CD4-positive, CD25-positive, alpha-beta regulatory T cell (primary cell): ENCODE measurements at regions not wholly inside any gene's neighbourhood (a gene's known extent, or its start where the extent isn't known, plus 50 kb on each side); places are given as distances from the start of the nearest gene placed in this dataset.

Experiments
- ATAC-seq, 2 donors: fragments of 150-1000 bp; cut with Tn5 transposase; one replicate each; pipeline ENCODE4 v1.10.0; 2021; ENCODE audit warnings: low read depth in 2 of 2, moderate number of reproducible peaks in 2 of 2, moderate library complexity in 1 of 2
- DNase-seq, 3 donors: peaks; one replicate each; pipeline versions ENCODE4 v3.0.0 to v3.0.0-alpha.2; 2012 to 2022; ENCODE audit warnings: mixed read lengths in 1 of 3
- H3K27ac ChIP-seq: one replicate; pipeline ENCODE4 v1.7.0; 2013; ENCODE audit warnings: mild to moderate bottlenecking, low read length; ENCODE audit not compliant: insufficient read depth, poor library complexity, severe bottlenecking
- H3K27me3 ChIP-seq: one replicate; pipeline ENCODE4 v1.7.0; 2013; ENCODE audit warnings: low read length; ENCODE audit not compliant: control insufficient read depth, insufficient read depth
- H3K36me3 ChIP-seq: one replicate; pipeline ENCODE4 v1.7.0; 2013; ENCODE audit warnings: mild to moderate bottlenecking, low read length, moderate library complexity; ENCODE audit not compliant: control insufficient read depth, insufficient read depth
- H3K4me1 ChIP-seq: 2 replicates; pipeline ENCODE4 v1.7.0; 2013; ENCODE audit warnings: mild to moderate bottlenecking, low read length; ENCODE audit not compliant: insufficient read depth, control insufficient read depth, poor library complexity, severe bottlenecking
- H3K4me3 ChIP-seq: one replicate; pipeline ENCODE4 v1.7.0; 2013; ENCODE audit warnings: low read depth, mild to moderate bottlenecking, low read length, moderate library complexity
- H3K9me3 ChIP-seq, 2 experiments: 1 replicate in 1 of 2; 2 replicates in 1 of 2; pipeline ENCODE4 v1.7.0; 2013; ENCODE audit warnings: low read length in 2 of 2, mild to moderate bottlenecking in 1 of 2, moderate library complexity in 1 of 2; ENCODE audit not compliant: control insufficient read depth in 2 of 2
- H3K27ac Mint-ChIP-seq, 3 donors: one replicate each; pipeline ENCODE4 v1.8.0; 2020 to 2022; ENCODE audit warnings: mild to moderate bottlenecking in 3 of 3, mixed read lengths in 3 of 3, moderate library complexity in 2 of 3
- H3K27me3 Mint-ChIP-seq: one replicate; pipeline ENCODE4 v1.8.0; 2022; ENCODE audit warnings: mild to moderate bottlenecking, mixed read lengths
- H3K36me3 Mint-ChIP-seq: one replicate; pipeline ENCODE4 v1.8.0; 2020; ENCODE audit warnings: mixed read lengths
- H3K4me1 Mint-ChIP-seq, 4 donors: one replicate each; pipeline ENCODE4 v1.8.0; 2020 to 2022; ENCODE audit warnings: mixed read lengths in 4 of 4, mild to moderate bottlenecking in 1 of 4
- H3K4me3 Mint-ChIP-seq, 4 donors: one replicate each; pipeline ENCODE4 v1.8.0; 2020 to 2022; ENCODE audit warnings: mild to moderate bottlenecking in 4 of 4, mixed read lengths in 4 of 4, moderate library complexity in 3 of 4
- H3K9me3 Mint-ChIP-seq, 7 donors: one replicate each; pipeline ENCODE4 v1.8.0; 2020 to 2022; ENCODE audit warnings: mixed read lengths in 7 of 7, mild to moderate bottlenecking in 3 of 7, moderate library complexity in 2 of 7

DNA sequence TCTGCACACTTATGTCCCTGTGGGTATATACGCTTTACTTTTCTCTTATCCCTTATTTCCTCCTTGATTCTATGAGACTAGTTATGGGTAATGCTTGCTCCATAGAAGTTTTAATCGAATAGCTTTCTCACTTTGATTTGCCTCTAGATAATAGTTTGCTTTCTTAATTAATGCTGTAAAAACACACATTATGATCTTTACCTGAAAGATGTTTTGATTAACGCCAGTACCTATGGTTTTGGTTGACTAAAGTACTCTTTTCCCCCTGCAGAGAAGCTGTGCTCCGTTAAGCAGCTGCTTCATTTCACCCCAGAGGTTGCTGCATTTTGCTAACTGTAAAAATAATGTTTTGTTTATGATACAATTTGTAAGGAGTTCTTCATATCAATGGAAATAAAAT lies 362.3 kb downstream of the FLRT2 start:
- ATAC-seq (no peak), DNase-seq (no peak)
- Histone ChIP-seq H3K27ac (no peak overlapping the region), H3K36me3 (no peaks in the 10 kb centered on the region), H3K4me3 (no peak overlapping the region), H3K9me3 (no peaks in the 10 kb centered on the region), H3K27me3 (no peaks in the 10 kb centered on the region), H3K4me1 (no peaks in the 10 kb centered on the region)
- Mint-ChIP-seq H3K4me1 (peaks cover 0 to 4% (median 0%) of the 10 kb centered on the region in 4 donors), H3K36me3 (no peaks in the 10 kb centered on the region), H3K27me3 (no peaks in the 10 kb centered on the region), H3K9me3 (peaks cover 0 to 5% (median 0%) of the 10 kb centered on the region in 7 donors), H3K27ac (no peak overlapping the region), H3K4me3 (no peak overlapping the region)

DNA sequence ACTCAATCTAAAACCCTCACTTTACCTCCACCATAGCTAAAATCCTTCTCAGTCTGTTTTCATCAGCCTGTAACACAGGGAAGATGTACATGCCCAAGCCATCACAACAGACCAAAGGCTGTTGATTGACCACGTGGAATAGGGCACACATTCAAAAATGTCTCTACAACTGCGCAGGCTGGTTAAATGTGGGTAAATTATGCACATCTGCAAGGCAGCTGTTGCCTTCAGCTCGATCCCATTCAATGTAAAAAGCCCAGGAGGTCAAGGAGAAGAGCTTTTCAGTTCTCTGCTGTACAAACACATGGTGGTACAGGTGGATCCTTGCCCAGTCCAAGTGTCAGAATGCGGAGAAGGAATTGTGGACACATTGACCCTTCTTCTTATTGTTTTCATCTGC lies 354.0 kb downstream of the FLRT2 start:
- no peak overlapping the region for H3K4me3 Mint-ChIP-seq
- ATAC-seq (no peak), DNase-seq (no peak)
- Histone ChIP-seq H3K4me3 (no peak overlapping the region), H3K27me3 (no peaks in the 10 kb centered on the region), H3K4me1 (no peaks in the 10 kb centered on the region), H3K27ac (no peak overlapping the region), H3K9me3 (no peaks in the 10 kb centered on the region), H3K36me3 (no peaks in the 10 kb centered on the region)
- H3K27me3 Mint-ChIP-seq: no peaks in the 10 kb centered on the region
- H3K4me1 Mint-ChIP-seq: no peaks in the 10 kb centered on the region
- peak overlapping the region in 1 of 3 donors; percentile 11 for H3K27ac Mint-ChIP-seq
- H3K9me3 Mint-ChIP-seq: peaks cover 0 to 4% (median 1%) of the 10 kb centered on the region in 7 donors
- H3K36me3 Mint-ChIP-seq: no peaks in the 10 kb centered on the region

- H3K4me1 Mint-ChIP-seq: no peaks in the 10 kb centered on the region
- H3K27ac Mint-ChIP-seq: no peak overlapping the region
- H3K36me3 ChIP-seq: no peaks in the 10 kb centered on the region
- H3K9me3 Mint-ChIP-seq: peaks cover 0 to 4% (median 2%) of the 10 kb centered on the region in 7 donors
- no peaks in the 10 kb centered on the region for H3K27me3 ChIP-seq
- no peaks in the 10 kb centered on the region for H3K9me3 ChIP-seq
- DNase-seq (no peak), ATAC-seq (no peak)
- no peaks in the 10 kb centered on the region for H3K4me1 ChIP-seq
- H3K4me3 Mint-ChIP-seq: no peak overlapping the region
- no peaks in the 10 kb centered on the region for H3K27me3 Mint-ChIP-seq
- H3K4me3 ChIP-seq: no peak overlapping the region
- no peaks in the 10 kb centered on the region for H3K36me3 Mint-ChIP-seq
- no peak overlapping the region for H3K27ac ChIP-seq
Measured at GRCh38 chr14:85883101-85883500, 353.2 kb downstream of the FLRT2 start.

- Histone ChIP-seq H3K9me3 (no peaks in the 10 kb centered on the region), H3K27me3 (no peaks in the 10 kb centered on the region), H3K27ac (no peak overlapping the region), H3K4me1 (no peaks in the 10 kb centered on the region), H3K36me3 (no peaks in the 10 kb centered on the region), H3K4me3 (no peak overlapping the region)
- Mint-ChIP-seq H3K4me3 (no peak overlapping the region), H3K27me3 (no peaks in the 10 kb centered on the region), H3K9me3 (peaks cover 0 to 4% (median 2%) of the 10 kb centered on the region in 7 donors), H3K36me3 (no peaks in the 10 kb centered on the region), H3K27ac (no peak overlapping the region), H3K4me1 (no peaks in the 10 kb centered on the region)
- ATAC-seq (no peak), DNase-seq (no peak)
Measured at GRCh38 chr14:85881935-85882334, 352.0 kb downstream of the FLRT2 start.

DNA sequence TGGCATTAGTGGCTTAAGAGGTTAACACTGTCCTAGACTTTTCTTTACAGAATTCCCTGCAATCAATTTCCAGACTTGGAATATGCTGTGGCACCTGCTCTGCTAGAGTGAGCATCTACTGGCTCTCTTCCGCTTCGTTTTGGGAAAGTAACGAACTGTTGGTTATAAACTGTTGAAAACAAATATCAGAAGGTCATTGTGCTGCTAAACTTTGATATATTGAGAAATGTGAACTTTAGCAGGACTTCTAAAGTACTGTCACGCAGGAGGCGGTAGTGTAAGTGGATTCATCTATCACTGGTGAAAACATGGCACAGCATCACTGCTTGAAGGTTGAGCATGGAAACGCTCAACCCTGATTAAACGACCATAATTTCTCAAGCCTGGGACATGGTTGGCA lies 348.9 kb downstream of the FLRT2 start:
- no peak overlapping the region for H3K4me3 Mint-ChIP-seq
- H3K27me3 ChIP-seq: no peaks in the 10 kb centered on the region
- no peaks in the 10 kb centered on the region for H3K9me3 ChIP-seq
- H3K4me1 ChIP-seq: no peaks in the 10 kb centered on the region
- ATAC-seq (no peak), DNase-seq (no peak)
- H3K27me3 Mint-ChIP-seq: no peaks in the 10 kb centered on the region
- H3K36me3 ChIP-seq: no peaks in the 10 kb centered on the region
- no peaks in the 10 kb centered on the region for H3K36me3 Mint-ChIP-seq
- H3K9me3 Mint-ChIP-seq: peaks cover 0 to 4% (median 0%) of the 10 kb centered on the region in 7 donors
- no peak overlapping the region for H3K27ac ChIP-seq
- no peaks in the 10 kb centered on the region for H3K4me1 Mint-ChIP-seq
- H3K27ac Mint-ChIP-seq: no peak overlapping the region
- H3K4me3 ChIP-seq: no peak overlapping the region

DNA sequence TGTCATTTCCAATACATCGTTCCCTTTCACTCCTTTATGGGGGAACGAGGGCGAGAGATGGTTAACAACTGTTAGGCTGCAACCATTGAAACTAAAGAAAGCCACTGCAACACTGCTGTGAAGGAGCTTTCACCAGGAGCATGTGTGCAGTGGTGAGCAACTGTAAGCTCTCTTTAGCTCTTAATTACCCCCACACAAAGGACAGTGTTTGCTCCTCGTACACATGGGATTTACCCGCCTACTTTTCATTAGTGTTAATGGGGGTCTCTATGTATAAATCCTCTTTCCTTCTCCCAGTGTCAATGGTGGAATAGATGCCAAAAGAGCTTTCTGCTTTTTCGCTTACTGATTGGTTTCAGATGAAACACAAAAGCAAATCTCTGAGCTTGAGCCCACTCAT lies 343.1 kb downstream of the FLRT2 start:
- Histone ChIP-seq H3K9me3 (no peaks in the 10 kb centered on the region), H3K4me1 (no peaks in the 10 kb centered on the region), H3K27ac (no peak overlapping the region), H3K4me3 (no peak overlapping the region), H3K27me3 (no peaks in the 10 kb centered on the region), H3K36me3 (no peaks in the 10 kb centered on the region)
- H3K36me3 Mint-ChIP-seq: no peaks in the 10 kb centered on the region
- DNase-seq (no peak), ATAC-seq (no peak)
- H3K27ac Mint-ChIP-seq: no peak overlapping the region
- peaks cover 0 to 3% (median 0%) of the 10 kb centered on the region in 7 donors for H3K9me3 Mint-ChIP-seq
- H3K4me3 Mint-ChIP-seq: no peak overlapping the region
- H3K27me3 Mint-ChIP-seq: no peaks in the 10 kb centered on the region
- H3K4me1 Mint-ChIP-seq: no peaks in the 10 kb centered on the region

DNA sequence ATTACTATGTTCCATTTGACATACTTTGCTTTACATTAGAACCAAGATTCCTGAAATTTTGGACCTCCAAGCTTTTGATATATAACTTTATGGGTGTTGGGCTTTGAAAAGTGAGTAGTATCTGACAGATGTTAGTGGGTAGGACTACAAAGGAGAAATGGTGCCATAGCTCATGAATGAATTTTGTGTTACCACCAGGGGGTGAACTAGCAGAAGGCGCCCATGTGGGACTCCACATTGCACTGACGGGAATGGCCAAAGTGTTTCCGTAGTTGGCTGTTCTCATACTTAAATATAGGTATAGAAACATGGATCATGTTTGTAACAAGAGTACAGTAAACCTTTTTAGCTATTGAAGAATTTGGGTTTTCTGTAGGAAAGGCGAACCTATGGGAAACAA lies 337.5 kb downstream of the FLRT2 start:
- Mint-ChIP-seq H3K27ac (no peak overlapping the region), H3K36me3 (no peaks in the 10 kb centered on the region), H3K4me1 (no peaks in the 10 kb centered on the region), H3K9me3 (peaks cover 0 to 7% (median 0%) of the 10 kb centered on the region in 7 donors), H3K27me3 (no peaks in the 10 kb centered on the region), H3K4me3 (no peak overlapping the region)
- no peaks in the 10 kb centered on the region for H3K36me3 ChIP-seq
- no peak for DNase-seq
- H3K4me3 ChIP-seq: no peak overlapping the region
- no peaks in the 10 kb centered on the region for H3K9me3 ChIP-seq
- no peak overlapping the region for H3K27ac ChIP-seq
- ATAC-seq: no peak
- H3K4me1 ChIP-seq: no peaks in the 10 kb centered on the region
- no peaks in the 10 kb centered on the region for H3K27me3 ChIP-seq

DNA sequence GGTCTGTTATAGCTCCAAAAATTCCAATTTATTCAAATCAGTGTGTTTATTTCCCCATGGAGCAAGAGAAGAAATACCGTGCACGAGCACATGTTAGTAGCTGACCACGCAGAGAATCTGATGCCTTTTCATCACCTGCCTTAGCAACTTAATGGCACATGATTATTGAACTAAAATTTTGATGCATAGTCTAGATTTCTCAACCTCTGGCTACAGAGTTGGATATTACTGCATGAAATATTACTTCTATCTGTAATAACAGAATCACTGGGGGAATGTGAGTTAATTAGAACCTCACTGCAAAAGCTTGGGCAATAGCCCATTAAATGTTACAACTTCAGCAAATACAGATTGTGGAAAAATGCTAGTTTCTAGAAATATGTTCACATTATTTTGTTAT lies 335.8 kb downstream of the FLRT2 start:
- no peaks in the 10 kb centered on the region for H3K4me1 Mint-ChIP-seq
- no peak for ATAC-seq

More for the DNA sequence above, 335.8 kb downstream of the FLRT2 start:
- no peaks in the 10 kb centered on the region for H3K4me1 ChIP-seq
- H3K27ac Mint-ChIP-seq: no peak overlapping the region
- peaks cover 0 to 7% (median 0%) of the 10 kb centered on the region in 7 donors for H3K9me3 Mint-ChIP-seq
- no peaks in the 10 kb centered on the region for H3K36me3 ChIP-seq
- no peaks in the 10 kb centered on the region for H3K27me3 Mint-ChIP-seq
- H3K27me3 ChIP-seq: no peaks in the 10 kb centered on the region
- no peaks in the 10 kb centered on the region for H3K9me3 ChIP-seq
- DNase-seq: no peak
- no peak overlapping the region for H3K4me3 ChIP-seq
- no peaks in the 10 kb centered on the region for H3K36me3 Mint-ChIP-seq
- H3K27ac ChIP-seq: no peak overlapping the region
- no peak overlapping the region for H3K4me3 Mint-ChIP-seq
